Activated T-cell treated with anti-CD3 and anti-CD28 coated beads, Interleukin-2, amount 50 U/mL, for 48 hours (primary cell): ENCODE measurements at regions not wholly inside any gene's neighbourhood (a gene's known extent, or its start where the extent isn't known, plus 50 kb on each side); places are given as distances from the start of the nearest gene placed in this dataset.
"Not testable (repeated sequence)": the region's sequence is repeated elsewhere in the genome, so short reads cannot be mapped to it uniquely, and the experiment has no call there.

Experiments used
- DNase-seq, 2 experiments: peaks; one replicate each; pipeline ENCODE4 v3.0.0-alpha.2; 2020

DNA sequence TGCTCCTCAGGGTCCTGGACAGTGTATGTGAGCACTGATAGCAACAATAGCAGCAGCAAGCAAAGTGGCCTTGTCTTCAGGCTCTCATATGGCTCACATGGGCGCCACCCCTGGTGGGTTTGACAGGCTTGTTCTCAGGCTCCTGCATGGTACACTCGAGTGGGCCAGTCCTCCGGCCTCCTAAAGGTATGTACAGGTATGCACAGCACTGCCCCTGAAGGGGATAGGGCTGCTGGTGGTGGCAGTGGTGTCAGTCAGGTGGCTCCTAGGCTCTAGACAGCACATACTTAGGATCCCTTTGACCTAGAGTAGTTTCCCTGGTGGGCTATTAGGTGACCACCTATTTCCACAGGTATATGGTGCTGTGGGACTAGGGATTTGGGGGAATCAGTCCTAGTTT lies 79.8 kb downstream of the LGALS9B start:
- DNase-seq: not testable (repeated sequence)

DNA sequence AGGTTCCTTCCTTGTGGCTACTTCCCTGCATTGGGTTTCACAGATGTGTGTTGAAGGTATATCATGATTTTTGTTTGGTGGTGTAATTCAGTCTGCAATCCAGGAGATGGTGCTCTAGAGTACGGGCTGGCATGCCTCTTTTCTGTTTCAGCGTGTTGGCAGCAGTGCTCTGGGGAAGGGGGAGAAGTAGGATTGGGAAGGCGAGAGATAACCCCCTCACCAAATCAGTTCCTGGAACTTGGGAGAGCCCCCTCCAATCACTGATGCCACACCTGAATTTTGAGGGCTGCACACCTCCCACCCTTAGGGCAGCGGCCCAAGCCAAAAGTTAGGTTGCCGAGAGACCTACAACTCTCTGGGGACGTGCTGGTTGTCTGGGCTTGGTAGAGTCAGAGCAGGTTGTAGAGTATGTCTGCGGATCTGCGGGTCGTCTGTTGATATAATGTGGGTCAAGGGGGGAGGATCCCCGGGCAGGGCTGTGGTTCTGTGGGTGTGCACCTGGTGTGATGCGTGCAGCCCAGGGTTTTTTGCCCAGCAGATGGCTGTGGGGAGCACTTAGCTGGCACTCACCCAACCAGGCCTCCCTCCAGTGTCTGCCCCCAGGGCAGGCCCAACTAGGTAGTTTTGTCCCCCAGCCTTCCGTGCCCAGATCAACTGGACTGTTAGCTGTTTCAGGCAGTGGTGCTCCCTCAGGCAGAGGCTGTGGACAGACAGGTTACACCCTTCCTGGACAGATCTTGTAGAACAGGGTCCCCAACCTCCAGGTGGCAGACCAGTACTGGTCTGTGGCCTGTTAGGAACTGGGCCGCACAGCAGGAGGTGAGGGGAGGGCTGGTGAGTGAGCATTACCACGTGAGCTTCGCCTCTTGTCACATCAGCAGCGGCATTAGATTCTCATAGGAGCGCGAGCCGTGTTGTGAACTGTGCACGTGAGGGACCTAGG lies 85.7 kb downstream of the LGALS9B start:
- peak; percentile 35 to 37 for DNase-seq

DNA sequence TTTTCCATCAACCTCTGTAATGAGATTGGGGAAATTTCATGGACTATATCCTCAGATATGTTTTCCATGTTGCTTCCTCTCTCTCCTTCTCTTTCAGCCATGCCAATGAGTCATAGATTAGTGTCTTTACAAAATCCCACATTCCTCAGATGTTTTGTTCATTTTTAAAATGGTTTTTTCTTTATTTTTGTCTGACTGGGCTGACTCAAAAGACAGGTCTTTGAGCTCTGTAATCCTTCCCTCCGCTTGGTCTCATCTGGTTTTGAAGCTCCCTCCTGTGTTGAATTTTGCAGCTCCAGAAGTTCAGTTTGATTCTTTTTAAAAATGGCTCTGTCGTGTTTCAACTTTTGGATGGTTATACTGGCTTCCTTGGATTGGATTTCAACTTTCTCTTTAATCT lies 86.7 kb downstream of the LGALS9B start:
- not testable (repeated sequence) for DNase-seq

DNA sequence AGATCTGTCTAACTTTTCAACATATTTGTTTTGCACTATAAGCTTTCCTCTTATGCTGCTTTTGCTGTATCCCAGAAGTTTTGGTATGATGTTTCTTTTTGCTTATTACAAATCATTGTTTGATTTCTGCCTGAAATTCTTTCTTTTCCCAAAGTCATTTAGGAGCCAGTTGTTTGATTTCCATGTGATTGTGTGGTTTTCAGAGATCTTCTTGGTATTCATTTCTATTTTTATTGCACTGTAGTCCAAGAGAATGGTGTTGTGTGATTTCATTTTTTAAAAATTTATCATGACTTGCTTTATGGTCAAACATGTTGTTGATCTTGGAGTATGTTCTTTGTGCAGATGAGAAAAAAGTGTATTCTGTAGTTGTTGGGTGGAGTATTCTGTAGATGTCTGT lies 88.1 kb downstream of the LGALS9B start:
- not testable (repeated sequence) for DNase-seq

DNA sequence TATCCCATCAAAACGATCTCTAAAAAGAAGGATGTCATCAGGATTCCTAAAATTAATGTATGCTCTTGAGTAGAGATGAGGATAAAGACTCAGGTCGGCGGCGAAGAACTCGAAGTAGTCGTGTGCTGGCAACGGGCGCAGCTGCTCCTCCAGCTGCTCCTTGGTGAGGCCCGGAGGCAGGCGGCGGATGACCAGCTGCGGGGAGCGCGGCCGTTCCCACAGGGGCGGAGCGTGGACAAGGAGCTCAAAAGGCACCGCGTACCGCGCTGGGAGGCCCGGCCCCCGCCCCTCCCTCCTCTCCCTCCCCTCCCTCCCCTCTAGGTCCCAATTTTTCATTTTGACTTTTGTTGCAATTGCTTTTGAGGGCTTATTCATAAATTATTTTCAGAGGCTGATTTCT lies 90.7 kb downstream of the LGALS9B start:
- DNase-seq: not testable (repeated sequence)

DNA sequence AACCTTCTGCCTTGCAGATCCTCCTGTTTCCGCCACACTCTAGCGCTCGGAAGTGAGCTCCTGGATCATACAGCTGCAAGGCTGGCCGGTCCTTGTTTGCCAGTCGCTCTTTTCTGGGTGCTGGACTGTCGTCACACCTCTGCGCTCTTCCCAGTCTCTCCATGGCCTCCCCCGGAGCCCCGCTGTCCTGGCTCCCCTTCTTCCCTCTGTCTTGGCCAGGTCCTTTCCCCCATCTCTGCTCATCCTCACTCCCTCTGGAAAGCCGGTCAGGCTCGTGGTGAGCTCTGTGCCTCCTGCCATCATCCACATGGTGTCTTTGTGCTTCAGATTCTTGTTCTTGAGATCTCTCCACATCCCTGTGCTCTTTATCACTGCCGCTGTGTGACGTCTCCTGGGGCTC lies 91.6 kb downstream of the LGALS9B start:
- DNase-seq: not testable (repeated sequence)
